Stimulated activated CD4-positive, alpha-beta T cell treated with anti-CD3 and anti-CD28 coated beads, Interleukin-12 subunit alpha, Interleukin-12 subunit beta, amount 100 ng/mL, for 24 hours (primary cell): ENCODE measurements at regions not wholly inside any gene's neighbourhood (a gene's known extent, or its start where the extent isn't known, plus 50 kb on each side); places are given as distances from the start of the nearest gene placed in this dataset.
"Not testable (repeated sequence)": the region's sequence is repeated elsewhere in the genome, so short reads cannot be mapped to it uniquely, and the experiment has no call there.

Experiments used
- DNase-seq, 2 experiments: peaks; one replicate each; pipeline ENCODE4 v3.0.0-alpha.2; 2020; ENCODE audit warnings: low read depth in 2 of 2

- no peak for DNase-seq
These were observed 109.3 kb downstream of the THBS2 start for GRCh38 chr6:169144356-169144755.

GRCh38 chr6:169142538-169142844 is 111.2 kb downstream of the THBS2 start:
- DNase-seq = no peak

GRCh38 chr6:169141671-169142537 is 111.7 kb downstream of the THBS2 start:
- no peak for DNase-seq

GRCh38 chr6:169140986-169141495 is 112.6 kb downstream of the THBS2 start:
- no peak for DNase-seq

GRCh38 chr6:169139179-169139971 is 114.3 kb downstream of the THBS2 start:
- DNase-seq = no peak

GRCh38 chr6:169132352-169132940 is 121.2 kb downstream of the THBS2 start:
- DNase-seq = no peak

- DNase-seq = no peak
These were observed 122.3 kb downstream of the THBS2 start for GRCh38 chr6:169131390-169131789.

GRCh38 chr6:169130113-169130512 is 123.5 kb downstream of the THBS2 start:
- DNase-seq = no peak

GRCh38 chr6:169121013-169121412 is 132.6 kb downstream of the THBS2 start:
- no peak for DNase-seq

- no peak for DNase-seq
These were observed 134.0 kb downstream of the THBS2 start for GRCh38 chr6:169119669-169120068.

GRCh38 chr6:169118346-169118830 is 135.3 kb downstream of the THBS2 start:
- DNase-seq = no peak

GRCh38 chr6:169117663-169118062 is 136.0 kb downstream of the THBS2 start:
- no peak for DNase-seq

- DNase-seq = no peak
These were observed 138.0 kb downstream of the THBS2 start for GRCh38 chr6:169115632-169116031.

- DNase-seq = not testable (repeated sequence)
These were observed 139.0 kb downstream of the THBS2 start for GRCh38 chr6:169114632-169115031.

GRCh38 chr6:169112483-169113320 is 140.9 kb downstream of the THBS2 start:
- DNase-seq = no peak

GRCh38 chr6:169111203-169111602 is 142.4 kb downstream of the THBS2 start:
- no peak for DNase-seq

- no peak for DNase-seq
These were observed 144.0 kb downstream of the THBS2 start for GRCh38 chr6:169109411-169110220.

- no peak for DNase-seq
These were observed 144.9 kb downstream of the THBS2 start for GRCh38 chr6:169108753-169109152.

GRCh38 chr6:169106176-169106575 is 147.5 kb downstream of the THBS2 start:
- no peak for DNase-seq

- no peak for DNase-seq
These were observed 151.7 kb downstream of the THBS2 start for GRCh38 chr6:169101981-169102380.
